ENCODE measurements at regions not wholly inside any gene's neighbourhood (a gene's known extent, or its start where the extent isn't known, plus 50 kb on each side); places are given as distances from the start of the nearest gene placed in this dataset.

GRCh38 chr18:25494888-25495287, 142.9 kb upstream of the ZNF521 start:
- H3K36me3 ChIP-seq (ENCODE audit: control insufficient read depth, insufficient read depth, low read length) = no peaks in the 10 kb centered on the region
- H3K27ac ChIP-seq (ENCODE audit: insufficient read depth, low read length) = peak overlapping the region; percentile 21; the same call in 1 of the 2 replicates
- CTCF ChIA-PET = interaction anchor here (1.0 kb wide), 1 partner anchor 35 kb away, joined by 3 read pairs; no protein-coding TSS in a partner anchor
- intact Hi-C loops (cut with micrococcal nuclease) = no loop called here
- H3K4ac ChIP-seq (ENCODE audit: low read depth, low read length) = no peak overlapping the region
- no peak overlapping the region for H3K4me2 ChIP-seq (ENCODE audit: low read depth, low read length)
- H2AFZ ChIP-seq (replicated peaks; ENCODE audit: low read length, poor library complexity) = no peak overlapping the region
- no peak overlapping the region for H2BK5ac ChIP-seq (ENCODE audit: low read depth, low read length, poor library complexity, severe bottlenecking)
- no peaks in the 10 kb centered on the region for H3K9me3 ChIP-seq (ENCODE audit: control insufficient read depth, insufficient read depth, low read length)
- DNase-seq (no peak), ATAC-seq (ENCODE audit: low read depth) (no peak)
- no peaks in the 10 kb centered on the region for H3K79me1 ChIP-seq (ENCODE audit: low read depth in 1 of 2, low read length in 2 of 2)
- no peak overlapping the region for H3K23ac ChIP-seq (ENCODE audit: low read depth, low read length)
- TF ChIP-seq, protein P1, sequence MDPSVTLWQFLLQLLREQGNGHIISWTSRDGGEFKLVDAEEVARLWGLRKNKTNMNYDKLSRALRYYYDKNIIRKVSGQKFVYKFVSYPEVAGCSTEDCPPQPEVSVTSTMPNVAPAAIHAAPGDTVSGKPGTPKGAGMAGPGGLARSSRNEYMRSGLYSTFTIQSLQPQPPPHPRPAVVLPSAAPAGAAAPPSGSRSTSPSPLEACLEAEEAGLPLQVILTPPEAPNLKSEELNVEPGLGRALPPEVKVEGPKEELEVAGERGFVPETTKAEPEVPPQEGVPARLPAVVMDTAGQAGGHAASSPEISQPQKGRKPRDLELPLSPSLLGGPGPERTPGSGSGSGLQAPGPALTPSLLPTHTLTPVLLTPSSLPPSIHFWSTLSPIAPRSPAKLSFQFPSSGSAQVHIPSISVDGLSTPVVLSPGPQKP (IDR thresholded peaks at IDR 0.05; ENCODE audit: borderline replicate concordance, low read depth, low read length) = no peak
- TF ChIP-seq USF2 (IDR thresholded peaks at IDR 0.05; ENCODE audit: low read depth, low read length) = no peak
- TF ChIP-seq CEBPB (IDR thresholded peaks at IDR 0.05; ENCODE audit: low read depth, low read length) = no peak
- no peak for TF ChIP-seq MAFK (IDR thresholded peaks at IDR 0.05; ENCODE audit: low read depth, low read length)
- TF ChIP-seq BHLHE40 (IDR thresholded peaks at IDR 0.05; ENCODE audit: low read depth, low read length) = no peak
- no peak for TF ChIP-seq RCOR1 (IDR thresholded peaks at IDR 0.05; ENCODE audit: insufficient replicate concordance, low read length)
- no peak for TF ChIP-seq FOS (IDR thresholded peaks at IDR 0.05; ENCODE audit: low read depth, low read length)
- no peak for TF ChIP-seq RAD21 (IDR thresholded peaks at IDR 0.05; ENCODE audit: low read length)
- peaks cover 3% of the 10 kb centered on the region; the same call in 1 of the 2 replicates for H3K27me3 ChIP-seq (ENCODE audit: control insufficient read depth, insufficient read depth, low read length)
- H3K4me1 ChIP-seq (ENCODE audit: control insufficient read depth, insufficient read depth, low read length) = no peaks in the 10 kb centered on the region
- no TSS peak for BruUV-seq (replicated peaks)
- no peaks in the 10 kb centered on the region for H3K9me1 ChIP-seq (ENCODE audit: insufficient read depth, low read length)
- H2AK9ac ChIP-seq (replicated peaks; ENCODE audit: low read depth, low read length, poor library complexity) = no peak overlapping the region
- no peak overlapping the region for H3K9ac ChIP-seq (ENCODE audit: low read depth, low read length)
- H2BK20ac ChIP-seq (ENCODE audit: low read depth, low read length) = no peak overlapping the region
- H3K4me3 ChIP-seq (ENCODE audit: insufficient read depth, low read depth, low read length) = no peak overlapping the region
- no peak overlapping the region for H2BK15ac ChIP-seq (ENCODE audit: low read depth, low read length)
- H3K18ac ChIP-seq (ENCODE audit: low read depth, low read length) = no peak overlapping the region
- no peaks in the 10 kb centered on the region for H4K20me1 ChIP-seq (ENCODE audit: insufficient read depth, low read length)
- in situ Hi-C loops (cut with MboI; ENCODE audit: low sequenced_read_pairs) = no loop called here
- POLR2A ChIA-PET (ENCODE audit: unreplicated experiment) = no interaction called here
- H3K56ac ChIP-seq (ENCODE audit: extremely low read depth, insufficient read depth, low read length) = no peak overlapping the region
- no peak overlapping the region for H3K14ac ChIP-seq (replicated peaks; ENCODE audit: low read depth, low read length)
- H4K91ac ChIP-seq (ENCODE audit: insufficient read depth, low read depth, low read length) = no peak overlapping the region
- no peak overlapping the region for H2AK5ac ChIP-seq (ENCODE audit: low read depth, low read length)
- no CpG with 5 or more reads among the region's 1 CpG for WGBS, 2 experiments (ENCODE audit: extremely low coverage in 2 of 2, insufficient read length in 1 of 2)
- no peak overlapping the region for H4K5ac ChIP-seq (ENCODE audit: low read depth, low read length)
- H4K8ac ChIP-seq (ENCODE audit: low read depth in 2 of 2, low read length in 2 of 2) = no peak overlapping the region
- H2BK120ac ChIP-seq (ENCODE audit: low read depth, low read length) = no peak overlapping the region
- dilution Hi-C loops (cut with HindIII; ENCODE audit: low sequenced_read_pairs, unreplicated experiment) = no loop called here

Data from IMR-90 (cell line).